Eye (tissue), 1 donor: ENCODE measurements at regions not wholly inside any gene's neighbourhood (a gene's known extent, or its start where the extent isn't known, plus 50 kb on each side); places are given as distances from the start of the nearest gene placed in this dataset.
"Not testable (repeated sequence)": the region's sequence is repeated elsewhere in the genome, so short reads cannot be mapped to it uniquely, and the experiment has no call there.

Source experiments
- DNase-seq: peaks from one replicate; pipeline ENCODE4 v3.0.0-alpha.2; 2015

GRCh38 chr2:240191001-240191400 lies 50.5 kb upstream of the OTOS start:
- DNase-seq, result no peak

- DNase-seq, result no peak
Measured at GRCh38 chr2:240192661-240193060, 52.2 kb upstream of the OTOS start.

GRCh38 chr2:240194341-240194762 lies 53.9 kb upstream of the OTOS start:
- DNase-seq, result not testable (repeated sequence)

- no peak for DNase-seq
Measured at GRCh38 chr2:240195316-240195861, 54.9 kb upstream of the OTOS start.

- no peak for DNase-seq
Measured at GRCh38 chr2:240196716-240197461, 56.4 kb upstream of the OTOS start.

- no peak for DNase-seq
Measured at GRCh38 chr2:240197462-240198139, 57.1 kb upstream of the OTOS start.

GRCh38 chr2:240198226-240198625 lies 57.8 kb upstream of the OTOS start:
- no peak for DNase-seq

GRCh38 chr2:240199133-240199870 lies 58.8 kb upstream of the OTOS start:
- DNase-seq, result no peak

GRCh38 chr2:240200230-240201051 lies 60.0 kb upstream of the OTOS start:
- DNase-seq, result peak; percentile 53

GRCh38 chr2:240201866-240202265 lies 61.4 kb upstream of the OTOS start:
- DNase-seq, result no peak

- DNase-seq, result no peak
Measured at GRCh38 chr2:240202586-240202985, 62.1 kb upstream of the OTOS start.

- DNase-seq, result peak; percentile 75
Measured at GRCh38 chr2:240203031-240203787, 62.8 kb upstream of the OTOS start.

- DNase-seq, result no peak
Measured at GRCh38 chr2:240203788-240204270, 63.4 kb upstream of the OTOS start.

- DNase-seq, result no peak
Measured at GRCh38 chr2:240204431-240205276, 64.2 kb upstream of the OTOS start.

- no peak for DNase-seq
Measured at GRCh38 chr2:240205348-240205747, 64.9 kb upstream of the OTOS start.

- DNase-seq, result no peak
Measured at GRCh38 chr2:240205772-240206171, 65.3 kb upstream of the OTOS start.

GRCh38 chr2:240206630-240207029 lies 66.2 kb upstream of the OTOS start:
- DNase-seq, result no peak

GRCh38 chr2:240207661-240208060 lies 67.2 kb upstream of the OTOS start:
- DNase-seq, result no peak

GRCh38 chr2:240208096-240208495 lies 67.6 kb upstream of the OTOS start:
- no peak for DNase-seq

GRCh38 chr2:240208631-240209211 lies 68.3 kb upstream of the OTOS start:
- DNase-seq, result no peak
